M059J (cell line): ENCODE measurements at regions not wholly inside any gene's neighbourhood (a gene's known extent, or its start where the extent isn't known, plus 50 kb on each side); places are given as distances from the start of the nearest gene placed in this dataset.
"Not testable (repeated sequence)": the region's sequence is repeated elsewhere in the genome, so short reads cannot be mapped to it uniquely, and the experiment has no call there.

Source experiments
- DNase-seq: peaks from one replicate; pipeline ENCODE4 v3.0.0-alpha.2; 2012; ENCODE audit warnings: low read depth

GRCh38 chr11:3583476-3583875 lies 58.3 kb downstream of the ART5 start:
- DNase-seq = peak; percentile 70

DNA sequence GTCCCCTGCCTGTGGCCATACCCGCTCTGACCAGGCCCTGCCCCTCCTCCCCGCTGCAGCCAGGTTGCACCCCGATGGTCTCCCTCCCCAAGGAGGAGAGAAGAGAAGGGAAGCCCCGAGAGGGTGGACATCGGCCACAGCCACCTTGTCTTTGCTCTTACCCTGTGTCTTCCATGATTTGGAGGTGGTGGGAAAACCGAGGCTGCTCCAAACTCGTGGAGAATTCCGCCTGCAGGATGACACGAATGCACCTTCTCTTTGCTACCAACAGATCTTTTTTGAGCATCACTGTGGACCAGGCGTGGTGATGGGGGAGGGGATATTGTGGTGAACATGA lies 60.4 kb downstream of the ART5 start:
- not testable (repeated sequence) for DNase-seq

- DNase-seq = peak; percentile 23
Observed at GRCh38 chr11:3580487-3581388, 61.1 kb downstream of the ART5 start.

DNA sequence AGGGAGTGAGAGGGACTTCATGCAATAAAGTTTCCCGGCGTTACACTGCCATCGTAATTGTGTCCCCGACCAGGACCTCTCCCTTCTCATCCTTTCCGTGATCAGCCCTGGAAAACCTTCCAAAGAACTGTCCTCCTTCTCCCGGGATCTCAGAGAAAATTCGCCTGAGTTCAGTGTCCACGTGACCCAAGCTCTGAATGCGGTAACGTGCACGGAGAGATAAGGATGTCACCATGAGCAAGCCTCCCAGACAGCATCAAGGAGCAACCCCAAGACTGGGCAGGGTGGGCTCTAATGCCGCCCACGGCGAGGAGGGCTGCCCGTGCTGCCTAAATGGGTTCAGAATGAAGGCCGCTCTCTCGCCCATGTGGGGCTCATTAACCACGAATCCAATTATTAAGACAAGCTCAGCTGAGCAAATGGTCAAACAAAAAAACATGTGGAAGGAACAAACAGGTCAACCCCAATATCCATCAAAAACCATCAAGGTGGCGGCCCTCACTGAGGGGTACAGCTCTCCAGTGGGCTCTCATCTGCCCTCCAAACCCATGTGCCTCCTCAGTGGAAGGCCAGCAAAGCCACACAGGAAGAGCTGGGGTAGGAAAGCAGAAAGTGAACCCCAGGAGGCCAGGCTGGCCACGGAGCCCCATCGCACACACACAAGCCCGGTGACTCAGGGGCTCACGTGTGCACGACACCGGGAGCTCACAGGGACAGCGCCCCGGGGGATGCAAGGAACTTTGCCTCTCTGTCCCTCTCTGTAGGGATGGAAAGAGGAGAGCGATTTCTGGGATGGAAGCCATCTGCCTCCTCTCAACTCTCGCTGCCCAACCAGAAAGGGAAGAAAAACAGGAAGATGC lies 62.0 kb downstream of the ART5 start:
- DNase-seq = peak; percentile 52

- DNase-seq = not testable (repeated sequence)
Observed at GRCh38 chr11:3576066-3576604, 65.7 kb downstream of the ART5 start.

GRCh38 chr11:3572976-3573647 lies 68.7 kb downstream of the ART5 start:
- DNase-seq = not testable (repeated sequence)

DNA sequence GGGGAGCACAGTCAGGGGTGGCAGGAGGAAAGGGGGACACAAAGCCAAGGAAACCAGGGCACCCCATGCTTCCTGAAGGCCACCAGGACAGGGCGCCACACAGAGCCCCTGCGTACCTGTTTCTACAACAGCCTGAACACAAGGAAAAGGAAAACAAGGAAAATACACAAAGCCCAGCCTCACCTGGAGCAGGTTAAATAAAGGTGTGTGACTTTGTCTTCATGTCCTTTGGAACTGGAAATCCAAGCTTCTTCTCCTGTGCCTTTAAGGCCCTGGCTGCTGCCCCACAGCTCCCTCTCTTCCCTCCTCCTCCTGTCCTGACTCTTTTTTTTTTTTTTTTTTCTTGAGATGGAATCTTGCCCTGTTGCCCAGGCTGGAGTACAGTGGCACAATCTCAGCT lies 70.0 kb downstream of the ART5 start:
- not testable (repeated sequence) for DNase-seq

DNA sequence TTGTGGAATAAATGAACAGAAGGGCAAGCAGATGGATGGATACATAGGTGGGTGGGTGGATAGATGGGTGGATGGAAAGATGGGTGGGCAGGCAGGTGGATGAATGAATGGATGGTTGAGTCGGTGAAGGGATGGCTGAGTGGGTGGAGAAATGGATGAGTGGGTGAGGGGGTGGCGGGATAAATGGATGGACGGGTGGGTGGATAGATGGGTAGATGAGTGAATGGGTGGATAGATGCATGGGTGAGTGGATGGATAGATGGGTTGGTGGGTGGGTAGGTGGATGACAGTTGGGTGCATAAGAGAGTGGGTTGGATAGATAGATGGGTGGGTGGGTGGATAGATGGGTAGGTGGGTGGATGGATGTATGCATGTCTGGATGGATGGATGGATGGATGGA lies 76.0 kb downstream of the ART5 start:
- not testable (repeated sequence) for DNase-seq

DNA sequence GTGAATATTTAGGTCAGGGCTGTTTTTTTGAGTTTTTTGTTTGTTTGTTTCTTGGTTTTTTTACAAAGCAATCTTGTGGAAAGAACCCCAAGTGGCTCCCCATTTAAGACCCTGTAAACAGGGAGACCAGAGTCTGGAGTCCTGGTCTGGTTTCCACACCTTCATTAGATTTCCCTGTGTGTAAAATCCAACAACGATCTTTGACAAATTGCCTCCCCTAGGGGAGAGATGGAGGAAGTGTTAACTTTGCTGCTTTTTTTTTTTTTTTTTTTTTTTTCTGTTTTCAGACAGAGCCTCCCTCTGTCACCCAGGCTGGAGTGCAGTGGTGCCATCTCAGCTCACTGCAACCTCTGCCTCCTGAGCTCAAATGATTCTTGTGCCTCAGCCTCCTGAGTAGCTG lies 77.4 kb downstream of the ART5 start:
- not testable (repeated sequence) for DNase-seq

GRCh38 chr11:3554621-3555020 lies 87.2 kb downstream of the ART5 start:
- not testable (repeated sequence) for DNase-seq

- DNase-seq = not testable (repeated sequence)
Observed at GRCh38 chr11:3544990-3545389, 96.8 kb downstream of the ART5 start.

GRCh38 chr11:3538220-3538619 lies 103.6 kb downstream of the ART5 start:
- not testable (repeated sequence) for DNase-seq

DNA sequence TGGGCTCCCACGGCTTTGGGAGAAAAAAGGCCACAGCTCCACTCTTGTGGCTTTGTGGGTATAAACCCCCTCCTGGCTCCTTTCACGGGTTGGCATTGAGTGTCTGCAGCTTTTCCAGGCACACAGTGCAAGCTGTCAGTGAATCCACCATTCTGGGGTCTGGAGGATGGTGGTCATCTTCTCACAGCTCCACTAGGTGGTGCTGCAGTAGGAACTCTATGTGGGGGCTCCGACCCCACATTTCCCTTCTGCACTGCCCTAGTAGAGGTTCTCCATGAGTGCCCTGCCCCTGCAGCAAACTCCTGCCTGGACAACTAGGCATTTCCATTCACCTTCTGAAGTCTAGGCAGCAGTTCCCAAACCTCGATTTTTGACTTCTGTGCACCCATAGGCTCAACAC lies 104.5 kb downstream of the ART5 start:
- not testable (repeated sequence) for DNase-seq

- not testable (repeated sequence) for DNase-seq
Observed at GRCh38 chr11:3532958-3533357, 108.8 kb downstream of the ART5 start.

- not testable (repeated sequence) for DNase-seq
Observed at GRCh38 chr11:3531280-3531679, 110.5 kb downstream of the ART5 start.

- DNase-seq = not testable (repeated sequence)
Observed at GRCh38 chr11:3523567-3523966, 118.2 kb downstream of the ART5 start.

- DNase-seq = not testable (repeated sequence)
Observed at GRCh38 chr11:3520905-3521304, 120.9 kb downstream of the ART5 start.

DNA sequence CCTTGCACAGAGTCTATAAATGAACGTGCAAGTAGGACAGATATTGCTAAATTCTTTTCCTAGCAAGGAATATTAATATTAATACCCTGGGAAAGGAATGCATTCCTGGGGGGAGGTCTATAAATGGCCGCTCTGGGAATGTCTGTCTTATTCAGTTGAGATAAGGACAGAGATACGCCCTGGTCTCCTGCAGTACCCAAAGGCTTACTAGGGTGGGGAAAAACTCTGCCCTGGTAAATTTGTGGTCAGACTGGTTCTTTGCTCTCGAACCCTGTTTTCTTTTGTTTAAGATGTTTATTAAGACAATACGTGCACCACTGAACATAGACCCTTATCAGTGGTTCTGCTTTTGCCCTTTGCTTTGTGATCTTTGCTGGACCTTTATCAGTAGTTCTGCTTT lies 122.0 kb downstream of the ART5 start:
- not testable (repeated sequence) for DNase-seq

DNA sequence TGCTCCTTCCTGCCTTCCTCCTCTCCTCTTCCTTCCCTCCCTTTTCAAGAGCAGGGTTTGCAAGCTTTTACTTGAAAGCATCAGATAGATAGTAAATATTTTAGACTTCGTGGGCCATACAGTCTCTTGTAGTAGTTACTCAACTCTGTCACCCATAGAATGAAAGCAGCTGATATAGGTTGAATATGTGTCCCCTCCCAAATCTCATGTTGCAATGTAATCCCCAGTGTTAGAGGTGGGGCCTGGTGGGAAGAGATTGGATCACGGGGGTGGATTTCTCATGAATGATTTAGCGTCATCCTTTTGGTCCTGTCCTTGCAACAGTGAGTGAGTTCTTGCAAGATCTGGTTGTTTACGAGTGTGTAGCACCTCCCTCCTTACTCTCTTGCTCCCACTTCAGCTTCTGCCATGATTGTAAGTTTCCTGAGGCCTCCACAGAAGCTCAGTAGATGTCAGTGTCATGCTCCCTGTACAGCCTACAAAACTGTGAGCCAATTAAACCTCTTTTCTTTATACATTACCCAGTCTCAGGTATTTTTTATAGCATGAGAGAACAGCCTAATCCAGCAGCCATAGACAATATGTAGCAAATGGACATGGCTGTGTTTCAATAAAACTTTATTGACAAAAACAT lies 124.7 kb downstream of the ART5 start:
- DNase-seq = not testable (repeated sequence)

DNA sequence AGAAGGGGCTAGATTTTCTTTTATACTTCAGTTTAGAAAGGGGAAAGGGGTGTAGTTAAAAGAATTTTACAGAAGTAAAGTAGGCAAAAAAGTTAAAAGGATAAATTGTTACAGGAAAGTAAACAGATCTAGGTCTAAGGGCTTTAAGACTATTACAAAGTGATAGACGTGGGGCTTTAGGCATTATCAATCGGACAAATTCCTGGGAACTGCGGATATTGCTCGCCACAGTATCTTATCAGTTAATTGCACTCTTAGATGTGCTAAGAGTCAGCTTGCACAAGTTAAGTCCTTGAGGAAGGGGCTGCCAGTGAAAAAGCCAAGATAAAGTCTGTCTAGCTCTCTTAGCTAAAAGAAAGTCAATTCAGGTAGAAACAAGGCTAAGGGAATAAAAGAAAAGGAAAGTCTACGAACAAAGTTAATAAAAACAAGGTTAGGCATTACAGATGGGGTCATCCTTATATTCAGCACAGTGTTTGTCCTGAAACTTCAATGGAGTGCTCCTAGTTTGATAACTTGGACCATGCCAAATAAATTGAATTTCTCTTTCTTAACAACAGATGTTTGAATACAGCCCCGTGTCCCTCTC lies 125.4 kb downstream of the ART5 start:
- not testable (repeated sequence) for DNase-seq
